ENCODE measurements at regions not wholly inside any gene's neighbourhood (a gene's known extent, or its start where the extent isn't known, plus 50 kb on each side); places are given as distances from the start of the nearest gene placed in this dataset.

- TF ChIP-seq CTCF (IDR thresholded peaks at IDR 0.05; ENCODE audit: low read length) (no peak), EZH2 (IDR thresholded peaks at IDR 0.05; ENCODE audit: borderline replicate concordance, low read length) (no peak)
These were observed 387.8 kb upstream of the WWC1 start for GRCh38 chr5:167903659-167904058.
